IMR-90 (cell line): ENCODE measurements at regions not wholly inside any gene's neighbourhood (a gene's known extent, or its start where the extent isn't known, plus 50 kb on each side); places are given as distances from the start of the nearest gene placed in this dataset.

ENCODE experiments used
- BHLHE40 ChIP-seq: fragments of 150-350 bp; IDR thresholded peaks from 2 replicates; pipeline ENCODE4 v1.6.1; 2016; ENCODE audit warnings: mild to moderate bottlenecking, low read depth, low read length
- CTCF ChIP-seq: conservative IDR thresholded peaks from 2 replicates; pipeline ENCODE4 v1.5.1; 2012; ENCODE audit warnings: mild to moderate bottlenecking, low read depth, low read length, improper control_type of control experiment
- FOS ChIP-seq: fragments of 150-350 bp; IDR thresholded peaks from 2 replicates; pipeline ENCODE4 v1.6.1; 2016; ENCODE audit warnings: low read depth, low read length
- MAZ ChIP-seq: IDR thresholded peaks from 2 replicates; pipeline ENCODE4 v1.6.1; 2012; ENCODE audit warnings: low read depth, mild to moderate bottlenecking, low read length, improper control_type of control experiment, moderate library complexity, borderline replicate concordance
- MXI1 ChIP-seq: IDR thresholded peaks from 2 replicates; pipeline ENCODE4 v1.6.1; 2012; ENCODE audit warnings: low read depth, mild to moderate bottlenecking, low read length, moderate library complexity, borderline replicate concordance
- POLR2A ChIP-seq: IDR thresholded peaks from 2 replicates; pipeline ENCODE4 v1.6.1; 2012; ENCODE audit warnings: mild to moderate bottlenecking, low read depth, low read length
- RAD21 ChIP-seq: IDR thresholded peaks from 2 replicates; pipeline ENCODE4 v1.6.1; 2012; ENCODE audit warnings: low read length, improper control_type of control experiment
- RFX5 ChIP-seq: IDR thresholded peaks from 2 replicates; pipeline ENCODE4 v1.8.0; 2012; ENCODE audit warnings: low read depth, mild to moderate bottlenecking, low read length, moderate library complexity

- TF ChIP-seq RFX5: no peak
- TF ChIP-seq CTCF: no peak
- no peak for TF ChIP-seq POLR2A
- no peak for TF ChIP-seq MAZ
- no peak for TF ChIP-seq RAD21
- TF ChIP-seq MXI1: no peak
- TF ChIP-seq BHLHE40: no peak
- no peak for TF ChIP-seq FOS
Observed at GRCh38 chr11:23453522-23453921, 593.2 kb upstream of the CCDC179 start.
